ENCODE measurements at regions not wholly inside any gene's neighbourhood (a gene's known extent, or its start where the extent isn't known, plus 50 kb on each side); places are given as distances from the start of the nearest gene placed in this dataset.

- no peak for DNase-seq
These were observed 185.7 kb upstream of the ZPLD1 start for GRCh38 chr3:102248981-102249705.

- DNase-seq: no peak
These were observed 179.1 kb upstream of the ZPLD1 start for GRCh38 chr3:102255736-102256135.

- DNase-seq: no peak
These were observed 176.1 kb upstream of the ZPLD1 start for GRCh38 chr3:102258666-102259227.

DNA sequence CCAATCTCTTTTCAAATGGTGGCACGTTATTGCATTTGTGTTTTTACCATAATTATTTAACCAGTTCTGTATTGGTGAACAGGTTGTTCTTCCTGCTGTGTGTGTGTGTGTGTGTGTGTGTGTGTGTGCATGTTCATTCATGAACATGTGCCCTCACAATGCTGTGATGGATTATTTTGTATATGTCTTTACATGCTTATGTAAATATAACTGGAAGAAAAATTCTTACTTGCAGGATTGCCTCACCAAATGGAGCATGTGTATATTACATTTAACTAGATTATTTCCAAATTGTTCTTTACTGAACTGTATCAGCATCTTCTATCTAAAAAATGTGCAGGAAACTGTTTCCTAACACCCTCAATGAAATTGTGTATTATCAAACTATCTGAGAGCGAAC is 175.2 kb upstream of the ZPLD1 start:
- no peak for DNase-seq

- DNase-seq: no peak
These were observed 169.1 kb upstream of the ZPLD1 start for GRCh38 chr3:102265720-102266119.

DNA sequence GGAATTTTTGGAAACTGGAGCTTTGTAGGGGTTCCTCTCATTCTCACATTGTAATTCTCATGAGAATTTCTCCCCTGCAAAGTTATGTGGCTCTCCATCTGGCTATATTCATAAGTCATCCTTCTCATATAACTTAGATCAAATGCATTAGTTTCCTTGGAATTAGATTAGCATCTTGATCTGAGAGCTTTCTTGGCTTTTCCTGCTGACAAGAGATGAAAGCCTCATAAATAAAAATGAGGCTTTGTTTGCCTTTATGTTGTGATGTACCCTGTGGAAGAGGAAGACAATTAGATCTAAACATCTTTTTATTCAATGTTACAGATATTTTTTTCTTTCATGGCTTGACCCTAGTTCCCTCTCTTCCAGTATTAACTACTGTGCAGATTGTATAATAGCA is 165.4 kb upstream of the ZPLD1 start:
- DNase-seq: no peak

DNA sequence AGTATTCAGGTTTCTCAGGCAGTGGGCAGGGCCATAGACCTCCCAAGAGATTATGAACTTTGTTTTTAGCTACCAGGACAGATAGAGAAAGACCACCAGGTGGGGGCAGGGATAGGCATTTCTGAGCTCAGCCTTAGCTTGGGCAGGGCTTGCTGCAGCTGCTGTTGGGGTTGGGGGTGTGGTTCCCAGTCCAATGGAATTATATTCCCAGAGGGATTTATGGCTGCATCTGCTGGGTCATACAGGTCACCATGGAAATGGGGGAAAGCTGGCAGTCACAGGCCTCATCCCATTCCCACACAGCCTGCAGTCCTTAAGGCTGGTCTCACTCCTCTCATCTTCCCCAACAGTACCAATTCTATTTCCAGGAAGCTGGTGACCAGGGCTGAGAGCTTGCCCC is 144.6 kb upstream of the ZPLD1 start:
- no peak for DNase-seq

- no peak for DNase-seq
These were observed 139.1 kb upstream of the ZPLD1 start for GRCh38 chr3:102295756-102296155.

DNA sequence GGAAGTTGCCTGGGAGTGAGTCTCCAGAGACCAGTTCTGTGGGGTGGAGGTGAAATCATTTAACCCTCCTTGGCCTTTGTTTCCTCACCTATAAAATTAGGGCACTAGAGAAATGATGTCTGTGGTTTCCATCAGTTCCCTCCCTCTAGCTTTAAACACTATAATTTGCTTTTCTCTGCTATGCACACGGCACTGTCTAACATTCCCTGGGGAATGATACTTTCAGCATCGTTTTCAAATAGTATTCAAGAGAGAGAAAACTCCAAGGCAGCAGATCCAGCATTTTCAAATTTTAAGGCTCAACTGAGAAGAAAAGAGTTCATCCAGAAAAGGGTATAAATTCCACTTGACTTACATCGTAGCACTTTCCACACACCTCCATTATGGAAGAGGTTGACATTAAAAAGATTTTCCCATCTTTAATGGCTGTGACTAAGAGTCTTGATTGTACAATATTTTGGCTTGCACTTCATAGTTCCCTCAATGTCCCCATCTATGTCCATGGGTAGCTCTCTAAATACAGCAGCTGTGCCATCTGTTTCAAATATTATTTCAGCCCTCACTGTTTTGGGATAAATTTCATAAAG is 137.7 kb upstream of the ZPLD1 start:
- DNase-seq: no peak

DNA sequence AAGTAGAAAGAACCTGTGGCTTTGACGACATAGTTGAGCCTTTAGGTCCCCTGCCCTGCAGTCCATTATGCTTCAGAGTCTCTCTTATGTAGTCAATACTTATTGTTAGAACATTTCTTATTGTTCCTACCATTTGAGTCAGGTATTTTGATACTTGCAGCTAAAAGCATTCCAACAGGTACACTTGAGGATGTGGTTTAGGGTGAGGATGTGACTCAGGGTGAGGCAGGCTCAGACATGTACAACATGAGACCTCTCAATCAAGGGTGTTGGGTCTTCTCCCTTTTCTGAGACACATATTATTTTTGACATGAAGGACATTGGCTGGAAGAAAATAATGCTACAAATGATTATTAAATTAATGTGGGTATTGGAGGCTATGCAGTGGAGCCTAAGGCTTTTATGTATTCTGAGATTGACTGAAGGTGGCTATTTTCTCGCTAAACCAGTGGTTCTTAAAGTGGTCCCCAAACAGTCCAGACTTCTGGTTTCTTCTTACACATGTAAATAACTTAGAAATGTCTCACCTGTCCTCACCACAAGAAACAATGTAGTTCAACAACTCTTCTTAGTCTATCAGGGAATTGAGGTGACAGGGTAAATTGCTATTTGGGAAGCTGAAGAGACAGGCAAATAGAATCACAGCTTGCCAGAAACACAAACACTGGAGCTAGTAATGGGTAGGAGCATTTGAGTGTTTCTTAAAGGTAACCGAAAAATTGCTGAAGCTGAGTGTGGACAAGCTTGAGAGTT is 135.5 kb upstream of the ZPLD1 start:
- no peak for DNase-seq

- DNase-seq: no peak
These were observed 133.5 kb upstream of the ZPLD1 start for GRCh38 chr3:102301155-102301880.

GRCh38 chr3:102302020-102302419 is 132.8 kb upstream of the ZPLD1 start:
- DNase-seq: no peak

- DNase-seq: no peak
These were observed 130.3 kb upstream of the ZPLD1 start for GRCh38 chr3:102304550-102304949.

DNA sequence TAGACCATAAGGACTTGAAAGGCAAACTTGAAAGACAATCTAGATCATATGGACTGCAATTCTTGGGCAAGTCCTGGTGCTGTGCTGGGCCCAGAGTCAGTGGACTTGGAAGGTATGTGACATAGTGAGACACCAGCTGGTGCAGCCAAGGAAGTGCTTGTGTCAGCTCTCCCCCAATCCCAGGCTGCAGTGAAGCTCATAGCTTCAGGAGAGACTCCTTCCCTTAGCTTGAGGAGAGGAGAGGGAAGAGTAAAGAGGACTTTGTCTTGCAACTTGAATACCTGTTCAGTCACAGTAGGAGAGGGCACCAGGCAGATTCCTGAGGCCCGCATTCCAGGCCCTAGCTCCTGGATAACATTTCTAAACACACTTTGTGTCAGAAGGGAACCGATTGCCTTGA is 127.4 kb upstream of the ZPLD1 start:
- no peak for DNase-seq

DNA sequence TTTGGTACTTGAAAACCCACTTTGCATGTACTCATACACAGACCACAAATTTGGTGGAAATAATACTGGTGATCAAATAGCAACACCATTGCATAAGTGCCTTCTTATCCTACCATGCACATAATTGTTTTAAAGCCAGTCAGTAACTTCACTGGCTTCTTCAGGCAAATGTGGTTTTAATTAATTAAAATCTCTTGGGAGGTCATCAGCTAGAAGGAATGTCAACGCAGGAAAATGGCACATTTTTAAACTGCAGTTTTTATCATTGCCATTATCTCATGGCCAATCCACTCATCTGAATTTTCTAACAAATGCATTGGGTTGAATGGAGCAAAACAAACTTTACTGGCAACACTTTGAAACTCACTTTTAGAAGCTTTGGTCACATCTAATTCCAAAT is 105.7 kb upstream of the ZPLD1 start:
- no peak for DNase-seq

DNA sequence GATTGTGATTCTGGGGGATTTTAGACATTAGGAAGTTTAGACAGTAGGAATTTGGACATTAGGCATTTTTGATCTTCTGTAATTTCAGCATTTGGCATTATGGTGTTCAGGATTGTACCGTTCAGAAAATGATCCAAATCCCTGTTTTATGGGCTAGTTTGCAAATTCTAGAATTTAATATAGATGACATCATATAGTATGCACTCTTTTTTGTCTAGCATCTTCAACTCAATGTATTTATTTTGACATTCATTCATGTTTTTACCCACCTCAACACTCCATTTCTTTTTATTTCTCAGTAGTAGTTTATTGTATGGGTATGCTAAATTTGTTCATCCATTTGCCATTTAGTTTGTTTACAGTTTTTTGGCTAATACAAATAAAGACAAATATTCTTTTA is 105.3 kb upstream of the ZPLD1 start:
- DNase-seq: no peak

GRCh38 chr3:102332205-102332604 is 102.6 kb upstream of the ZPLD1 start:
- no peak for DNase-seq

DNA sequence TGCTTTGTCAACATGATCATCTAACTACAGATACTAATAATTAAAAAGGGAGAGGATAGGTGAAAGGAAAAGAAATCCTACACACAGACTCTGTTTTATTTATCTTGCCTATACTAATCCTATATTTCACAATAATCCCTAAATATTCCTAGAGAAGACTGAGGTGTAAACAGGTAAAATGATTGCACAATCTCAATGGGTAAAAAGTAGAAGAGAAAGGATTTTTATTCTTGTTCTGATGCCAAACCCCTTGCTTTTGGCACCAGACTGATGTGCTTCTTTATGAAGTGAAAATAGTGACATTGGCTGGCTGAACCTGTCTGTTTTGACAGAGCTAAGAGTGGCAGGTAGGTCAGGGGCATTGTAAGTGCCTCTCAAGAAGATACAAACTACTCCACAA is 101.9 kb upstream of the ZPLD1 start:
- DNase-seq: no peak

- no peak for DNase-seq
These were observed 98.7 kb upstream of the ZPLD1 start for GRCh38 chr3:102336130-102336529.

DNA sequence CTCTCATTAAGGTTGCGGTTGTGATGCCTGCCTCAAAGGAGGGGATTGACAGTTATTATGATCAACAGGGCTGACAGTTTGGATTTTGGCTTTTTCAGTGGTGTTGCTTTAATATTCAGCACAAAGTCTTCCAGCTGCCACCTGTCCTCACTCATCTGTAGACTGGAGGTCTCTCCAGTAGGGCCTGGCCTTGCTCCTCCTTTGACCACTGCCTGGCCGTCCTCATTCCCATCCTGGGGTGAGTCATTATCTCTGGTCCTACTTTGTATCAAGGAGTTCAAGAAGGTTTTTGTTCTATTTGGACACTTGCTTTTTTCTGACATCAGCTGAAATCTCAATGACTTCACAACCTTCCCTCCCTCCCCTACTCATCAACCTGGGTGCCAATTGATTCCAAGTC is 95.1 kb upstream of the ZPLD1 start:
- no peak for DNase-seq

GRCh38 chr3:102346897-102347296 is 87.9 kb upstream of the ZPLD1 start:
- DNase-seq: no peak

DNA sequence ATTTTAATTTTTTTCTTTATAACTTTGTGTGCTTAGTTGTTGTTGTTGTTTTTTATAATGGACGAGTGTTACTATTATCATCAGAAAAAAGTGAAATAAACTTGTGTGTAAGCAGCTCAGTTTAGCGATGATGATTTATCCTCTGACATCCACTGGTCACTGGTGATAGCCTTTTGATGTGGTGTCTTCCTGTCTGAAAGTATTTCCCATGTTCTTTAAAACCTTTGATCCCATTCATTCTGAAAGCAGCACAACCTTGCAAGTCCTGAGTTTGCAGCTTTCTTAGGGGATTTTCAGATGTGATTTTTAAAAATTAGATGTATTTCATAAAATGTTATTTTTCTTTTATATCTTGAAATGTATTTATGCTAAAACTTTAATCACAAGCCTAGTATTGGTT is 85.9 kb upstream of the ZPLD1 start:
- no peak for DNase-seq

DNA sequence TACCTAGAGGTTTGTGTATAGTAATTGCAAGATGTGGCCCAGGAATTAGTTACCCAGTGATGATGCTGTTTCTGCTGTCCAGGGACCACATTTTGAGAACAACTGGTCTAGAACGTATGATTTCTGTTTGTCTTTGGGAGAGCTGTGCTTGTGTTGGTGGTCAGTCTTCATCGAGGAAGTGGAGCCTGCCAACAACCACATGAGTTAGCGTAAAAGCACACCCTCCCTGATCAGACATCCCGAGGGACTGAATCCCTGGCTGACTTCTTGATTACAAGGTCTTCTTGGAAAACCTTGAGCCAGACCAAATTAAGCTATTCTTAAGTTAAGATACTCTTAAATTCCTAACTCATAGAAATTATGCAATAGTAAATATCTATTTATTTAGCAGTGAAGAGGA is 81.7 kb upstream of the ZPLD1 start:
- DNase-seq: no peak

Measured in activated effector memory CD4-positive, alpha-beta T cell treated with anti-CD3 and anti-CD28 coated beads, Interleukin-2, amount 50 U/mL, for 16 hours (primary cell).